GM18505 (cell line): ENCODE measurements at regions not wholly inside any gene's neighbourhood (a gene's known extent, or its start where the extent isn't known, plus 50 kb on each side); places are given as distances from the start of the nearest gene placed in this dataset.
A peak's percentile ranks its signal among the peaks of the same experiment; 100 is the strongest.

Source experiments
- ATAC-seq: cut with Tn5 transposase; IDR thresholded peaks from one replicate; pipeline ENCODE4 v1.9.1; 2021; ENCODE audit not compliant: unreplicated experiment
- POLR2A ChIP-seq: IDR thresholded peaks from 4 replicates; pipeline ENCODE4 v1.6.1; 2011; ENCODE audit warnings: borderline replicate concordance; ENCODE audit not compliant: insufficient read depth, insufficient read length; ENCODE audit errors: extremely low read depth

DNA sequence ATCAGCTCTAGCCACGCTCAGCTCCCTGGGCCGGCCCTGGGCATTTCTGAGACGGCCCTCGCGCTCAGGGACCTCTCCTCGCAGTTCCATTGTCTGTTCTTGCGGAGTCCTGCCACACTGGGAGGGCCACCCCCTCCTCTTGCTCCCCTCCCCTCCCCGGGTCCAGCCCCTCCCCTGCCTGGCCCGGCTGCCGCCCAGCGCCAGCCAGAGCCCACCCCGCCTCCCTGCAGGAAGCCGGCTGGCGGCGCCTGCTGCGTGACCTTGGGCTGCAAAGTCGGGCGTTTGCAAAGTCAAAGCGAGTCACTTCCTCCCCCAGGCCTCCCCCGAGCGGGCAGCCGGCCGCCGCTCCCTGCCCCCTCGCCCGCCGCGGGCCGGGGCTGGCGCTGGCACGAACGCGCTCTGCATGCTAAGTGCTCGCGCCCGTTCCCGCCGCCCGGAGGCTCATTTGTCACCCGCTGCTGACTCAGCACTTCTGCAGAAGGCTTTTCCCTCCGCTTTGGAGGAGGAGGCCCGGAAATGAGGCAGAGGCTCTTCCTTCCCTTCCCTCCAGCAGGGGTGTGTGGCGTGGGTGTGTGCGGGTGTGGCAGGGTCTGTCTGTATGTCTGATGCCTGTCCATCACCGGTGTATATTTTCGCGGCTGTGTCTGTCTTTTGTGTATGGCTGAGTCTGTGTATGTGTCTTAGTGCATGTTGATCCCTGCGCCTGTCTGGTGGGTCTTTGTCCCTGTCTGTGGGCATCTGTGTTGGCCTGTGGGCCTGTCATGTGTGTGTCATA is 72.0 kb downstream of the IRF2BPL start:
- ATAC-seq: peak; percentile 48
- peak; percentile 72 for TF ChIP-seq POLR2A

DNA sequence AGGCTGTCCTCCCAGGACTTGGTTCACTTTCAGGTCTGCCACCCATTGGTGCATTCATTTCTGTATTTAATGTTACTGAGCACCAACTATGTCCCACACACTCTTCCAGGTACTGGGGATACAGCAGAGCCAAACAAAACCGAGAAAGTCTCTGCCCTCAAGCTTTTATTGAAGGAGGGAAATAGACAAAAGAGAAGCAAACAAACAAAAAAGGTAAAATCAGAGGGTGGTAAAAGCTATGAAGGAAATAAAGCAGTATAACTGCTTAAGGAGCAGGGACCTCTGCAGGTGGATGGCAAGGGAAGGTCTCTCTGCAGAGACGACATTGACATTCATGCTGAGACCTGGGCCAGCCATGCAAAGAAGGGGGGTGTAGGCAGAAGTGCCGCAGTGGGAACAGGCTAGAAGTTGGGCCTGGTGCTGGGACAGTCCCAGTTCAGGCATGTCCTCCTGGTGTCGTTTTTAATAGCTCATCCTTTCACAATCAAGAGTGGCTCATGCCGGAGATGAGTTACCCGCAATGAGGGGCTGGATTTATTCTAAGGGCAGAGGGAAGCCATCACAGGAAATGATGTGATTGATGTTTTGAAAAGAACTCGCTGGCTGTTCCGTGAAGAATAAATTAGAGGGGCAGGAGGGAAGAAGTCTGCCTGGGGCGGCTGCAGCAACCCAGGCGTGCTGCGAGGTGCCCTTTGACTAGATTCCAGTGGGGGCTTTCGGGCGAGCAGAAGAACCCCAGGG is 72.8 kb downstream of the IRF2BPL start:
- peak; percentile 22 for ATAC-seq
- TF ChIP-seq POLR2A: no peak

DNA sequence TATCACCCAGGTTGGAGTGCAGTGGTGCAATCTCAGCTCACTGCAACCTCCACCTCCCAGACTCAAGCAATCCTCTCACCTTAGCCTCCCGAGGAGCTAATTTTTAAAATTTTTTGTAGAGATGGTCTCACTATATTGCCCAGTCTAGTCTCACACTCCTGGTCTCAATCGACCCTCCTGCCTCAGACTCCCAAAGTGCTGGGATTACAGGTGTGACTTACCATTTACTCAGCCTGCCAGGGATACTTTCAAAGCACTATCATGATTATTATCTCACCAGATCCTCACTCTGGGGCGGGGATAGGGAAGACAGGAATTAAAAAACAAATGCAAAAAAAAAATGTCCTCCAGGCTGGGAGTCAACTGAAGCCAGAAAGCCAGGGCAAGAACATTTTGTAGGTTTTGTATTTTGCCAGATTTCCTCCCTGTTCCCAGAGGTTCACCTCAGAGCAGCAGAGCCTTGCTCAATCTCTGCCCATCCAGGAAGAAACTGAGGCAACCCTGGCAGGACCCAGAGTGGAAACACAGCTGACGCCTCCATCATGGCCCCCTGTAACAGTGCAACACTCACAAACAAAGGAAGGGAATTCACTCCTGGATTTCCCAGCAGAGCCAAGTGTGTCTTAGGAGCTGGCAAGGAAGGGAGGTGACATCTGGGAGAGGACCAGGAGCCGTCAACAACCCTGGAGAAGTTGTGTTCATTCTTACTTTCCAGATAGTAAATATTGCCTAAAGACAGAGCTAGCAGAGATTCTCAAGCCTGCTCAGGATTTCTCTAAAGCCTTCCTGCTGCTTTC is 73.9 kb downstream of the IRF2BPL start:
- no peak for ATAC-seq
- TF ChIP-seq POLR2A: no peak

DNA sequence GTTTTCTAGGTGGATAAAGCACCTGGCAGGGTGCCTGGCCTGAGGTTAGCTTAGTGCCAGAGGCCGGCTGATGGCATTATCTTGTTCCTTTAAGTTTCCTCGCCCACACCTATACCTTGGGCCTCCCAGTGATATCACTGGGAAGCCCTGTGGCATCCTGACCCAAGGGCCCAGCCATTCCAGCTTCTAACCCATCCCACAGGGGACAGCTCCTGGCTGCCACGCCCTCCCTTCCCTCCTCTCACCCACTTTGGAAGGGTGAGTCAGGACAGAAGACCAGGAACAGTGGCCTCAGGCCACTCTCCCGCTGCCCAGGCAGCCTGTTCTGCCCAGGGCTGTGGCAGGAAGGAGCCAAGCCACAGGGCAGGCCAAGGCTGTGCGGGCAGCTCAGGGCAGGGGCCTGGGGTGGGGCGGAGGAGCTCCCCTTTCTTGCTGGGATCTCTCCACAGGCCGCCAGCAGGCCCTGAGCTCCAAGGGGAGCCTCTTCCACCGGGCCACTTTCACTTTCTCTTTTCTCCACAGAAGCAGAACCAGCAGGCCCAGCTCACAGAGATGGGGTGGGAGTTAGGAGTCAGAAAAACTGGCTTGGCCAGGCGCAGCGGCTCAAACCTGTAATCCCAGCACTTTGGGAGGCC is 75.1 kb downstream of the IRF2BPL start:
- no peak for ATAC-seq
- no peak for TF ChIP-seq POLR2A

DNA sequence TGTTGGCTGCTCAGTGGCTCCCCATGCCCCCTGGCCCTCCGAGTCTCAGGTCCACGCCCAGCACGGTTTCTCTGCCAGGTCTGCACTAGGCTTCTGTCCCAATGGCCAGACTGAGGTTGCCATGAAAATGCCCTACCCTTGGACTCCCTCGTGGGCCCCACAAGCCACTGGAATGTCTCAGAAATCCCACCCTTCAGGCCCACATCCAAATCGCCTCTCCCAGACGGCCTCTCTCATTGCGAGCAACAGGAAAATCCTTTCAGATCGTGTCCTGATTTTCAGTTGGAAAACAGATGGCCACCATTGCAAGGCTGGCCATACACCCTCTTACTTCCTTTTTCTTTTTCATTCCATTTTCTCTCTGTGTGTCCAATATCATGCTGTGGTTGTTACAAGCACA is 77.3 kb downstream of the IRF2BPL start:
- TF ChIP-seq POLR2A: no peak
- no peak for ATAC-seq

DNA sequence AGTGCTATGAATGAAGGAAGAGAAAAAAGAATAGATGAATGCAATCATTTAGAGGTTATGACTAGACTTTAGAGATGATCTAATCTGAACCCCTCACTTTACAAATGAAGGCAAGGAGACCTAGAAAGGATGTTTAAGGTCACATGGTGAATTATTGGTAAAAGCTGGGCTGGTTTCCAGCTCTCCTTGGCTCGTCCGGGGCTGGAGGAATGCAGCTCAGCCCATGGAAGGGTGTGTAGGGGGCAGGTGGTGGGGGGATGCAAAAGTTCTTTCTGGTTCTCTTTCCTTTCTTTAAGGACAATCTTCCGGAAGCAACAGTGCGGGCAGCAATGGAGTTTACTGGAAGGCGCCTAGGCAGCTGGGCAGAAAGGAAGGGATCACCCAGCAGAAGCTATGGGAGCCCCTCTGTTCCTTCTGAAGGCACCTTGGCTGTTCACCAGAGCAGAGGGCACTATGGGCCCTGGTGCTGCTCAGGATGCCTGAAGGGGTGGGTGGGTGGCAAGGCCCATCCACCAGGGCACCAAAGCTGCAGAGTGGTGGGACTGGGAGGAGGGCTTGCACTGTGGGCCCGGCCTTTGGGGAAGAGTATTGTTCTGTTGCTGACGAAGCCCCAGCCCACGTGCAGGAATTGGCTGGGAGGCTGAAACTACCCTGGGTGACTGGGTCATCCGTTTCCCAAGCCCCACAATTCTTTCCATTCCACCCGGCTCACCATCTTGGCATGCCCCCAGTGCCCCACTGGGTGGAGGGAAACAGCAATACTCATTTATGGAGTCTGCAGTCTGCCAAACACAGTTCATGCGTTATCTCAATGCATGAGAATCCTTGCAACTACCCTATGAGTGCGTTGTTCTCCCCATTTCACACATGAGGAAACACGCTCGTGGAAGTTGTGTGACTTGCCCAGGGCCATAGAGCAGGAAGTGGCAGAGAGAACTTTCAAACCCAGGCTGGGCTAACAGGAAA is 78.2 kb downstream of the IRF2BPL start:
- no peak for TF ChIP-seq POLR2A
- no peak for ATAC-seq

DNA sequence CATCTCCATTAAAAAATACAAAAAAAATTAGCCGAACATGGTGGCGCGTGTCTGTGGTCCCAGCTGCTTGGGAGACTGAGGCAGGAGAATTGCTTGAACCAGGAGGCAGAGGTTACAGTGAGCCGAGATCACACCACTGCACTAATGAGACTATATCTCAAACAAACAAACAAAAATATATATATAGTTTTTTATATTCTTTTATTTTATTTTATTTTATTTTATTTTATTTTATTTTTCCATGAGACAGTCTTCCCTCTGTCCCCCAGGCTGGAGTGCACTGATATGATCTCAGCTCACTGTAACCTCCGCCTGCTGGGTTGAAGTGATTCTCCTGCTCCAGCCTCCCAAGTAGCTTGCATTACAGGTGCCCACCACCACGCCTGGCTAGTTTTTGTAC is 79.5 kb downstream of the IRF2BPL start:
- no peak for ATAC-seq
- TF ChIP-seq POLR2A: no peak

DNA sequence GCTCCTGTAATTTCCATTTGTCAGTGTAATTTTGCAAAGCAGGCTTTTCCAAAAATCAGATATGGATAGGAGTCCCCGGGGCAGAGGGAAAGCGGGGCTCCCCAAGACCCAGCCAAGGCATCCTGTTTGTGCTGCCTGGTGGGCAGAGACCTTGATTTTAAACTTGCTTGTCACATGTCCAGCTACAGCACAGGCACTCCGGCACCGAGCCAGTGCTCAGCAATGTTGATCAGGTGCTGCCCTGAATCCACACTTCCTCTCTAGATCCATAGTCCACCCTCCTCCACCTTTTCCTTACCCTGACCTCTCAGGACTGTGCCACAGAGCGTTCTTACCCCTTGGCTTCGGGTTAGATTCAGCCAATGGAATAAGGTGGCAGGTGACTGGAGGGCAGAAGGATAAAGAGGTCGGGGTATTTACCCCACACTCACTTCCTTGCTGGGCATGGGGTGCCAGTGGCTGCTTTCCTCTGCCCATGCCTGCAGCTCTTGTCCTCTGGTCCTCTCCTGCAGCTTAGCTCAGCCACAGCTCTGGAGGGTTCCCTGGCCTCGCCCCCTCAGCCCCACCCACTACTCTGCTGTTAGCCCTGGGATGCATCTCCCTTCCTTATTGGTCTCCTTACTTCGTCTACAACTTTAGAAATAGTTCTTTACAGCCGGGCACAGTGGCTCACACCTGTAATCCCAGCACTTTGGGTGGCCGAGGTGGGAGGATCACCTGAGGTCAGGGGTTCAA is 80.1 kb downstream of the IRF2BPL start:
- no peak for ATAC-seq
- no peak for TF ChIP-seq POLR2A

DNA sequence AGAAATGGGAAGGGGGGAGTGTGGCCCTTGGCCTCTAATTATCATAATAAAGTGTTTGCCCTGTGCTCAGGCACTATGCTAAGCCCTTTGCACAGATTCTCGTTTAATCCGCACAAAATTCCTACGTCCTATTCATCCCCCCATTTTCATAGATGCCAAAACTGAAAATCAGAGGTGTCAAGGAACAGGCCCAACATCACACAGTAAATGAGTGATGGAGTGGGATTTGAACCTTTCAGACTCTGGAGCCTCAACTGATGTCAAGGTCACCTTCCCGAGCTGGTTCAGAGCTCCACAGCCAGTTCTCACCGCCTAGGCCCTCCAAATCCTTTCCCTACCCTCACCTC is 80.7 kb downstream of the IRF2BPL start:
- no peak for TF ChIP-seq POLR2A
- ATAC-seq: no peak

DNA sequence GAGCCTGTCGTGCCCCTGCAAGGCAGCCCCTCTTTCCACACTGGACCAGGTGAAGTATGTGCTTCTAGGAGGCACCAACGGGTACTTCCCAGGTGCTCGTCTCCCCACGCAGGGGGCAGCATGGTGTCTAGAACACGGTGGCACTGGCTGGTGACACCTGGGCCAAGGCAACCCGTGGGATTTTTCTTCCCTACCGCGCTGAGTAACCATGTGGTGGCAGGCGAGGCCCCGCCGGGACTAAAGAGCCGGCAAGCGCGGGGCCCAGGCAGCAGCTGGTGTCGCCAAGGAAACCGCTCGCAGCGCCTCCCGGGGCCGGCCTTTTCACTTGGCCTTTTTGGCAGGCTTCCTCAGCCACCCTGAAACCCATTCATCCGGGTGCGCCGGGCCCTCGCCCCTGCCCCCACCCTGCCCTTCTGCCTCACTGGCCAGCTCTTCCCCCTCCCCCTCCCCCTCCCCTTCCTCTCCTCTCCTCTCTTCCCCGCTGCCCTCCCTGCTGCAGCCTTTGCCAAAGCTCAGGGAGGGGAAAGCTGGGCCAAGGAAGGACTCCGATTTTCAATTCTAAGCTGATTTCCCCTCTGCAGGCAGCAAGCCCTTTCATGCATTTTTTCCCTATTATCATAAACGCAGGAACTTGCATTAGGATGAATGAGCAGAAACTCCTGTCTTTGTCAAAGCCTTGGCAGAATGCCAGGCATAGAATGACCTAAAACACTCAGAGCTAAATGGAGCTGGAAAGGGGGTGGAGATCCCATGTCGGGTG is 81.2 kb downstream of the IRF2BPL start:
- TF ChIP-seq POLR2A: no peak
- peak; percentile 78 for ATAC-seq

DNA sequence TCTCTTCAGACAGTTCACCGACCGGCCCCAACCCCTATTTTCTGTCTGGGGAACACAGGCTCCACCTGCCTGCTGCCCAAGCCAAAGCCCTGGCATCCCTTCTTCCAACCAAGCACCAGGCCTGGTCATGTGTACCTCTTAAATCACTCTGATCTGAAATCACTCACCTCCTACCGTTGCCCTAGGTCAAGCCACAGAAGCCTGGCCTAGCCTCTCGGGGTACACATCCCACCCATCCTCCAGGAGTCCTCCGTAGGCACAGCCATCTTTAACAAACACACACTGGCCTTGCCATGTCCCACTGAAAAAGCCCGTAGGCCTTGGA is 81.8 kb downstream of the IRF2BPL start:
- no peak for ATAC-seq
- no peak for TF ChIP-seq POLR2A
